Activated CD4-positive, alpha-beta T cell treated with anti-CD3 and anti-CD28 coated beads, Interleukin-2, amount 50 U/mL, for 1 hour (primary cell): ENCODE measurements at regions not wholly inside any gene's neighbourhood (a gene's known extent, or its start where the extent isn't known, plus 50 kb on each side); places are given as distances from the start of the nearest gene placed in this dataset.
"Not testable (repeated sequence)": the region's sequence is repeated elsewhere in the genome, so short reads cannot be mapped to it uniquely, and the experiment has no call there.

Source experiments
- DNase-seq: peaks from one replicate; pipeline ENCODE4 v3.0.0-alpha.2; 2020

- DNase-seq, result no peak
Measured at GRCh38 chr13:90798381-90798780, 549.1 kb upstream of the MIR17HG start.

GRCh38 chr13:90800082-90800746 lies 547.3 kb upstream of the MIR17HG start:
- DNase-seq, result no peak

- DNase-seq, result no peak
Measured at GRCh38 chr13:90801621-90802020, 545.9 kb upstream of the MIR17HG start.

GRCh38 chr13:90803210-90803609 lies 544.3 kb upstream of the MIR17HG start:
- DNase-seq, result no peak

- no peak for DNase-seq
Measured at GRCh38 chr13:90806016-90806615, 541.4 kb upstream of the MIR17HG start.

- no peak for DNase-seq
Measured at GRCh38 chr13:90806892-90807291, 540.6 kb upstream of the MIR17HG start.

GRCh38 chr13:90808838-90809237 lies 538.6 kb upstream of the MIR17HG start:
- no peak for DNase-seq

GRCh38 chr13:90824032-90824431 lies 523.5 kb upstream of the MIR17HG start:
- no peak for DNase-seq

GRCh38 chr13:90826688-90827087 lies 520.8 kb upstream of the MIR17HG start:
- DNase-seq, result no peak

- DNase-seq, result no peak
Measured at GRCh38 chr13:90830782-90831181, 516.7 kb upstream of the MIR17HG start.

- no peak for DNase-seq
Measured at GRCh38 chr13:90833951-90834350, 513.5 kb upstream of the MIR17HG start.

GRCh38 chr13:90834700-90835099 lies 512.8 kb upstream of the MIR17HG start:
- DNase-seq, result no peak

GRCh38 chr13:90835826-90836225 lies 511.7 kb upstream of the MIR17HG start:
- DNase-seq, result no peak

- DNase-seq, result no peak
Measured at GRCh38 chr13:90838317-90838960, 509.0 kb upstream of the MIR17HG start.

- DNase-seq, result no peak
Measured at GRCh38 chr13:90839061-90839460, 508.4 kb upstream of the MIR17HG start.

GRCh38 chr13:90846936-90847335 lies 500.6 kb upstream of the MIR17HG start:
- DNase-seq, result no peak

GRCh38 chr13:90853666-90854065 lies 493.8 kb upstream of the MIR17HG start:
- DNase-seq, result not testable (repeated sequence)

- DNase-seq, result no peak
Measured at GRCh38 chr13:90857921-90858320, 489.6 kb upstream of the MIR17HG start.

- no peak for DNase-seq
Measured at GRCh38 chr13:90866006-90866405, 481.5 kb upstream of the MIR17HG start.

GRCh38 chr13:90867336-90867683 lies 480.2 kb upstream of the MIR17HG start:
- DNase-seq, result no peak

- DNase-seq, result no peak
Measured at GRCh38 chr13:90868321-90868920, 479.1 kb upstream of the MIR17HG start.

- no peak for DNase-seq
Measured at GRCh38 chr13:90869580-90869979, 477.9 kb upstream of the MIR17HG start.

GRCh38 chr13:90872491-90873025 lies 474.9 kb upstream of the MIR17HG start:
- no peak for DNase-seq

- no peak for DNase-seq
Measured at GRCh38 chr13:90880790-90881189, 466.7 kb upstream of the MIR17HG start.
